Vagina (tissue), 2 donors: ENCODE measurements at regions not wholly inside any gene's neighbourhood (a gene's known extent, or its start where the extent isn't known, plus 50 kb on each side); places are given as distances from the start of the nearest gene placed in this dataset.

ENCODE experiments used
- POLR2A ChIP-seq, 2 donors: fragments of 450-650 bp; IDR thresholded peaks; one replicate each; pipeline ENCODE4 v1.6.1; 2017; ENCODE audit warnings: antibody characterized with exemption in 2 of 2, mild to moderate bottlenecking in 2 of 2, moderate library complexity in 2 of 2
- POLR2AphosphoS5 ChIP-seq, 2 donors: sonication (generic); formaldehyde crosslinking; IDR thresholded peaks; one replicate each; pipeline ENCODE4 v1.9.0; 2017; ENCODE audit warnings: antibody characterized with exemption in 2 of 2, mild to moderate bottlenecking in 2 of 2, low read depth in 1 of 2; ENCODE audit not compliant: insufficient read depth in 1 of 2

- TF ChIP-seq POLR2A (IDR thresholded peaks at IDR 0.05), result no peak
- no peak for TF ChIP-seq POLR2AphosphoS5 (IDR thresholded peaks at IDR 0.05; ENCODE audit: insufficient read depth in 1 of 2, low read depth in 1 of 2)
Measured at GRCh38 chr5:68467208-68467607, 251.7 kb downstream of the PIK3R1 start.
